ENCODE measurements at regions not wholly inside any gene's neighbourhood (a gene's known extent, or its start where the extent isn't known, plus 50 kb on each side); places are given as distances from the start of the nearest gene placed in this dataset.

- TF ChIP-seq, protein P1, sequence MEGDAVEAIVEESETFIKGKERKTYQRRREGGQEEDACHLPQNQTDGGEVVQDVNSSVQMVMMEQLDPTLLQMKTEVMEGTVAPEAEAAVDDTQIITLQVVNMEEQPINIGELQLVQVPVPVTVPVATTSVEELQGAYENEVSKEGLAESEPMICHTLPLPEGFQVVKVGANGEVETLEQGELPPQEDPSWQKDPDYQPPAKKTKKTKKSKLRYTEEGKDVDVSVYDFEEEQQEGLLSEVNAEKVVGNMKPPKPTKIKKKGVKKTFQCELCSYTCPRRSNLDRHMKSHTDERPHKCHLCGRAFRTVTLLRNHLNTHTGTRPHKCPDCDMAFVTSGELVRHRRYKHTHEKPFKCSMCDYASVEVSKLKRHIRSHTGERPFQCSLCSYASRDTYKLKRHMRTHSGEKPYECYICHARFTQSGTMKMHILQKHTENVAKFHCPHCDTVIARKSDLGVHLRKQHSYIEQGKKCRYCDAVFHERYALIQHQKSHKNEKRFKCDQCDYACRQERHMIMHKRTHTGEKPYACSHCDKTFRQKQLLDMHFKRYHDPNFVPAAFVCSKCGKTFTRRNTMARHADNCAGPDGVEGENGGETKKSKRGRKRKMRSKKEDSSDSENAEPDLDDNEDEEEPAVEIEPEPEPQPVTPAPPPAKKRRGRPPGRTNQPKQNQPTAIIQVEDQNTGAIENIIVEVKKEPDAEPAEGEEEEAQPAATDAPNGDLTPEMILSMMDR (IDR thresholded peaks at IDR 0.05) = no peak
- Mint-ChIP-seq H3K4me1 (ENCODE audit: low read depth) (peaks cover 31% of the 10 kb centered on the region), H3K4me3 (ENCODE audit: unreplicated experiment) (no peak overlapping the region), H3K27ac (ENCODE audit: unreplicated experiment) (no peak overlapping the region), H3K27me3 (ENCODE audit: low read depth) (no peaks in the 10 kb centered on the region), H3K9me3 (ENCODE audit: low read depth) (peaks cover 7% of the 10 kb centered on the region), H3K36me3 (ENCODE audit: low read depth) (peaks cover 11% of the 10 kb centered on the region)
- DNase-seq (ENCODE audit: low spot score) = no peak
Measured at GRCh38 chr2:145070703-145071102, 550.8 kb upstream of the ZEB2 start.

- no peak for DNase-seq (ENCODE audit: low spot score)
- Mint-ChIP-seq H3K36me3 (ENCODE audit: low read depth) (peaks cover 12% of the 10 kb centered on the region), H3K9me3 (ENCODE audit: low read depth) (peaks cover 8% of the 10 kb centered on the region), H3K27ac (ENCODE audit: unreplicated experiment) (no peak overlapping the region), H3K27me3 (ENCODE audit: low read depth) (no peaks in the 10 kb centered on the region), H3K4me1 (ENCODE audit: low read depth) (peaks cover 43% of the 10 kb centered on the region), H3K4me3 (ENCODE audit: unreplicated experiment) (no peak overlapping the region)
- TF ChIP-seq, protein P1 (IDR thresholded peaks at IDR 0.05) = no peak
Measured at GRCh38 chr2:145068509-145068908, 548.6 kb upstream of the ZEB2 start.

DNA sequence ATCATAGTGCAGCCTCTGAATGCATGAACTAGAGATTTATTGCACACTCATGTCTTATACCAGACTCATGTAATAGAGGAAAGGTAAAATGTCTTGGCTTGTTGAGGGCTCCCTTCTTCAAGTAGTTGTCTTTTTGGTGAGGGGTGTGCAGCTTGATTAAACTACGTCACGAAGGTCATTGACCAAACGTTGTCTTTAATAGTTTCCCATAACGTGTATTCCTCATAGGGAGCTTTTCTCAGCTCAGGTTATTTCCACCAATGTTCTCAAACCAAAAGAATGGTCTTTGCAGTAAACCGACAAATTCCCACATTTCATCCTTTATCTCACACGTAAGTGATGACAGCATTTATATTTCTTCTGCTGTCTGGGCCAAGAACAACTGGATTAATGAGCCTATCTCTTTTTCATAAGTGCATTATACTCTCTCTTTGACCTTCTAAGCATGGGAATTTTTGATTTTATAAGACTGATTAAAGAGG, 547.7 kb upstream of the ZEB2 start:
- Mint-ChIP-seq H3K27me3 (ENCODE audit: low read depth) (no peaks in the 10 kb centered on the region), H3K9me3 (ENCODE audit: low read depth) (peaks cover 10% of the 10 kb centered on the region), H3K36me3 (ENCODE audit: low read depth) (peaks cover 13% of the 10 kb centered on the region), H3K27ac (ENCODE audit: unreplicated experiment) (peak overlapping the region; percentile 4), H3K4me1 (ENCODE audit: low read depth) (peaks cover 47% of the 10 kb centered on the region), H3K4me3 (ENCODE audit: unreplicated experiment) (no peak overlapping the region)
- TF ChIP-seq, protein P1 (IDR thresholded peaks at IDR 0.05) = no peak
- no peak for DNase-seq (ENCODE audit: low spot score)

- no peak for DNase-seq (ENCODE audit: low spot score)
- H3K27me3 Mint-ChIP-seq (ENCODE audit: low read depth) = no peaks in the 10 kb centered on the region
- no peak overlapping the region for H3K4me3 Mint-ChIP-seq (ENCODE audit: unreplicated experiment)
Measured at GRCh38 chr2:145066856-145067548, 547.1 kb upstream of the ZEB2 start.

DNA sequence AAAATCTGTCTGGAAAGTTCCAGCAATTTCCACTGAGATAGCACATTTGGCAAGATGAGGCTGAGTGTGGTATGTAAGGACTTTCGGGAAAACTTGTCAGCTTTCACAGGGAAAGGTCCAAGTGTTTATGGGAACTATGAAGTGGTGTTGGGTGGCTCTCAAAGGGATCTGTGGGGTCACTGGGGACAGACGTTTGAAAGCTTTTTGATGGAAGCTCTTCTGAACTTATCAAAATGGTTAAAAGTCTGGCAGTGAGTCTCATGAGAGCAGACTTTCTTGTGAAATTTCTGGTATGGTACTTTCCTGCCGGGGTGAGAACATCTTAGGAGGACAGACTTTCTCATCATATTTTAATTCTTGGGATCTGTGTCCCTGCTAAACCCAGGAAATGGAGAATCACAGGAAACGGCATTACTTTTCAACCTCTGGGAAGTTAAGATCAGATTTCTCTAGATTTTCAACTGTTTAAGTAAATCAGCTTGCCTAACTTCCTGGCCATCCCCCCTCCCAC, 546.3 kb upstream of the ZEB2 start:
- H3K9me3 Mint-ChIP-seq (ENCODE audit: low read depth) = peaks cover 14% of the 10 kb centered on the region
- peak overlapping the region; percentile 91 for H3K27ac Mint-ChIP-seq (ENCODE audit: unreplicated experiment)
- H3K36me3 Mint-ChIP-seq (ENCODE audit: low read depth) = peaks cover 8% of the 10 kb centered on the region
- TF ChIP-seq, protein P1 (IDR thresholded peaks at IDR 0.05) = no peak
- DNase-seq (ENCODE audit: low spot score) = no peak
- H3K4me1 Mint-ChIP-seq (ENCODE audit: low read depth) = peaks cover 47% of the 10 kb centered on the region
- H3K4me3 Mint-ChIP-seq (ENCODE audit: unreplicated experiment) = peak overlapping the region; percentile 2
- H3K27me3 Mint-ChIP-seq (ENCODE audit: low read depth) = no peaks in the 10 kb centered on the region

More at GRCh38 chr2:145066856-145067548, 547.1 kb upstream of the ZEB2 start:
- TF ChIP-seq, protein P1 (IDR thresholded peaks at IDR 0.05) = no peak
- Mint-ChIP-seq H3K9me3 (ENCODE audit: low read depth) (peaks cover 14% of the 10 kb centered on the region), H3K36me3 (ENCODE audit: low read depth) (peaks cover 8% of the 10 kb centered on the region), H3K4me1 (ENCODE audit: low read depth) (peaks cover 47% of the 10 kb centered on the region), H3K27ac (ENCODE audit: unreplicated experiment) (peak overlapping the region; percentile 91)
